ENCODE measurements at regions not wholly inside any gene's neighbourhood (a gene's known extent, or its start where the extent isn't known, plus 50 kb on each side); places are given as distances from the start of the nearest gene placed in this dataset.

DNA sequence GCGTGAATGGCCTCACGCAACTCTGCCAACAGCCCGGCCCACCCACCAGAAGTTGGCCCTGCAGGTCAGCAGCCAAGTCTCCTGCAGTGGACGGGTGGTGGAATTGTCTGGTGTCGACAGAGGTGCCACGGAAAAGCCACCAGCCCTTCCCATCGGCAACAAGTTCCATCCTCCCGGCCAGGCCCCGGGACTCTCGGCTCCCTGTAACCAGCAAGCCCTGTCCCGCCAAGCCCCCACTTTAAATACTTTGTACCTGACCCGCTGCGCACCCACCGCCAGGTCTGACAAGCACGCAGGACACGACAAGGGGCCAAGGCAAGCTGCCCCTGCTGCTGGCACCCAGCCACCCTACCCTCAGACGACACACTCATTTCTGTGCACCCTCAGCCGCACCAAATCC lies 100.8 kb downstream of the RBFOX3 start:
- CTCF ChIA-PET: no interaction called here
- H3K27me3 Mint-ChIP-seq (ENCODE audit: low read depth): no peaks in the 10 kb centered on the region; the same call in 1 of the 2 replicates
- POLR2A ChIA-PET: no interaction called here
- H3K4me1 Mint-ChIP-seq: no peaks in the 10 kb centered on the region
- no peak overlapping the region for H3K27ac Mint-ChIP-seq
- TF ChIP-seq, protein P1, sequence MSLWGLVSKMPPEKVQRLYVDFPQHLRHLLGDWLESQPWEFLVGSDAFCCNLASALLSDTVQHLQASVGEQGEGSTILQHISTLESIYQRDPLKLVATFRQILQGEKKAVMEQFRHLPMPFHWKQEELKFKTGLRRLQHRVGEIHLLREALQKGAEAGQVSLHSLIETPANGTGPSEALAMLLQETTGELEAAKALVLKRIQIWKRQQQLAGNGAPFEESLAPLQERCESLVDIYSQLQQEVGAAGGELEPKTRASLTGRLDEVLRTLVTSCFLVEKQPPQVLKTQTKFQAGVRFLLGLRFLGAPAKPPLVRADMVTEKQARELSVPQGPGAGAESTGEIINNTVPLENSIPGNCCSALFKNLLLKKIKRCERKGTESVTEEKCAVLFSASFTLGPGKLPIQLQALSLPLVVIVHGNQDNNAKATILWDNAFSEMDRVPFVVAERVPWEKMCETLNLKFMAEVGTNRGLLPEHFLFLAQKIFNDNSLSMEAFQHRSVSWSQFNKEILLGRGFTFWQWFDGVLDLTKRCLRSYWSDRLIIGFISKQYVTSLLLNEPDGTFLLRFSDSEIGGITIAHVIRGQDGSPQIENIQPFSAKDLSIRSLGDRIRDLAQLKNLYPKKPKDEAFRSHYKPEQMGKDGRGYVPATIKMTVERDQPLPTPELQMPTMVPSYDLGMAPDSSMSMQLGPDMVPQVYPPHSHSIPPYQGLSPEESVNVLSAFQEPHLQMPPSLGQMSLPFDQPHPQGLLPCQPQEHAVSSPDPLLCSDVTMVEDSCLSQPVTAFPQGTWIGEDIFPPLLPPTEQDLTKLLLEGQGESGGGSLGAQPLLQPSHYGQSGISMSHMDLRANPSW (CRISPR knock-in tag; conservative IDR thresholded peaks at IDR 0.05; ENCODE audit: low read depth): no peak
- TF ChIP-seq, protein P2, sequence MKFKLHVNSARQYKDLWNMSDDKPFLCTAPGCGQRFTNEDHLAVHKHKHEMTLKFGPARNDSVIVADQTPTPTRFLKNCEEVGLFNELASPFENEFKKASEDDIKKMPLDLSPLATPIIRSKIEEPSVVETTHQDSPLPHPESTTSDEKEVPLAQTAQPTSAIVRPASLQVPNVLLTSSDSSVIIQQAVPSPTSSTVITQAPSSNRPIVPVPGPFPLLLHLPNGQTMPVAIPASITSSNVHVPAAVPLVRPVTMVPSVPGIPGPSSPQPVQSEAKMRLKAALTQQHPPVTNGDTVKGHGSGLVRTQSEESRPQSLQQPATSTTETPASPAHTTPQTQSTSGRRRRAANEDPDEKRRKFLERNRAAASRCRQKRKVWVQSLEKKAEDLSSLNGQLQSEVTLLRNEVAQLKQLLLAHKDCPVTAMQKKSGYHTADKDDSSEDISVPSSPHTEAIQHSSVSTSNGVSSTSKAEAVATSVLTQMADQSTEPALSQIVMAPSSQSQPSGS (CRISPR knock-in tag; IDR thresholded peaks at IDR 0.05; ENCODE audit: borderline replicate concordance, low read depth): no peak
- TF ChIP-seq CREB1 (CRISPR knock-in tag; IDR thresholded peaks at IDR 0.05): no peak
- TF ChIP-seq, protein P3, sequence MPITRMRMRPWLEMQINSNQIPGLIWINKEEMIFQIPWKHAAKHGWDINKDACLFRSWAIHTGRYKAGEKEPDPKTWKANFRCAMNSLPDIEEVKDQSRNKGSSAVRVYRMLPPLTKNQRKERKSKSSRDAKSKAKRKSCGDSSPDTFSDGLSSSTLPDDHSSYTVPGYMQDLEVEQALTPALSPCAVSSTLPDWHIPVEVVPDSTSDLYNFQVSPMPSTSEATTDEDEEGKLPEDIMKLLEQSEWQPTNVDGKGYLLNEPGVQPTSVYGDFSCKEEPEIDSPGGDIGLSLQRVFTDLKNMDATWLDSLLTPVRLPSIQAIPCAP (CRISPR knock-in tag; IDR thresholded peaks at IDR 0.05): no peak
- TF ChIP-seq, protein P4, sequence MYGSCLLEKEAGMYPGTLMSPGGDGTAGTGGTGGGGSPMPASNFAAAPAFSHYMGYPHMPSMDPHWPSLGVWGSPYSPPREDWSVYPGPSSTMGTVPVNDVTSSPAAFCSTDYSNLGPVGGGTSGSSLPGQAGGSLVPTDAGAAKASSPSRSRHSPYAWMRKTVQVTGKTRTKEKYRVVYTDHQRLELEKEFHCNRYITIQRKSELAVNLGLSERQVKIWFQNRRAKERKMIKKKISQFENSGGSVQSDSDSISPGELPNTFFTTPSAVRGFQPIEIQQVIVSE (CRISPR knock-in tag; IDR thresholded peaks at IDR 0.05; ENCODE audit: borderline replicate concordance): no peak
- no peak for TF ChIP-seq RELA (CRISPR knock-in tag; IDR thresholded peaks at IDR 0.05; ENCODE audit: borderline replicate concordance)
- no peak for TF ChIP-seq JUN (CRISPR knock-in tag; IDR thresholded peaks at IDR 0.05)
- no peak for TF ChIP-seq NR2C2 (CRISPR knock-in tag; IDR thresholded peaks at IDR 0.05)
- TF ChIP-seq ZNF138 (CRISPR knock-in tag; conservative IDR thresholded peaks at IDR 0.05): no peak
- no peak for TF ChIP-seq NR3C1 (CRISPR knock-in tag; conservative IDR thresholded peaks at IDR 0.05; ENCODE audit: low read depth)
- TF ChIP-seq JAZF1 (CRISPR knock-in tag; IDR thresholded peaks at IDR 0.05): no peak
- no peaks in the 10 kb centered on the region for H3K36me3 Mint-ChIP-seq
- H3K4me3 Mint-ChIP-seq: no peak overlapping the region
- peaks cover 6% of the 10 kb centered on the region for H3K9me3 Mint-ChIP-seq
- ATAC-seq (no peak), DNase-seq (ENCODE audit: low spot score) (no peak)

DNA sequence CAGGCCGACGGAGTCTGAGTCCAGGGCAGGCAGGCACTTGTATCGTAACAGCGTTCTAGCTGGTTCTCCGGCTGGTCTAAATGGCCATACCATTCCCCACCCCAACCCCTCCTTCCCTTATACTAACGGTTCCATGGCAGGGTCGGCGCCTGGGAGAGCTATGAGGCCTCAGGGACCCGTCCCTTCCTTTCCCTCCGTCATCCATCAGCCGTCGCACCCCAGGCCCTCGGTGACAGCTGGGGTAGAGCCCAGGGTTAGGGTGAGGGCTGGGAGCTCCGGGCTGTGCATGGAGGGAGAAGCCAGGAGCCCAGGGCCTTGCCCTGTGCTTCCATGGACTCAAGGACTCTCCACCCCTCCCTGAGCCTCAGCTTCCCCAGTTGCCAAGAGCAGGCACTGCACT lies 101.4 kb downstream of the RBFOX3 start:
- Mint-ChIP-seq H3K36me3 (no peaks in the 10 kb centered on the region), H3K27me3 (ENCODE audit: low read depth) (no peaks in the 10 kb centered on the region; the same call in 1 of the 2 replicates), H3K4me3 (no peak overlapping the region), H3K4me1 (no peaks in the 10 kb centered on the region), H3K9me3 (peaks cover 6% of the 10 kb centered on the region), H3K27ac (no peak overlapping the region)
- CTCF ChIA-PET: no interaction called here
- POLR2A ChIA-PET: no interaction called here
- TF ChIP-seq NFATC4 (CRISPR knock-in tag; IDR thresholded peaks at IDR 0.05) (no peak), ZNF232 (CRISPR knock-in tag; IDR thresholded peaks at IDR 0.05) (no peak), PRRX2 (CRISPR knock-in tag; IDR thresholded peaks at IDR 0.05) (no peak), SOX15 (CRISPR knock-in tag; IDR thresholded peaks at IDR 0.05) (no peak), MXD4 (CRISPR knock-in tag; IDR thresholded peaks at IDR 0.05; ENCODE audit: borderline replicate concordance) (no peak)
- TF ChIP-seq, protein P5, sequence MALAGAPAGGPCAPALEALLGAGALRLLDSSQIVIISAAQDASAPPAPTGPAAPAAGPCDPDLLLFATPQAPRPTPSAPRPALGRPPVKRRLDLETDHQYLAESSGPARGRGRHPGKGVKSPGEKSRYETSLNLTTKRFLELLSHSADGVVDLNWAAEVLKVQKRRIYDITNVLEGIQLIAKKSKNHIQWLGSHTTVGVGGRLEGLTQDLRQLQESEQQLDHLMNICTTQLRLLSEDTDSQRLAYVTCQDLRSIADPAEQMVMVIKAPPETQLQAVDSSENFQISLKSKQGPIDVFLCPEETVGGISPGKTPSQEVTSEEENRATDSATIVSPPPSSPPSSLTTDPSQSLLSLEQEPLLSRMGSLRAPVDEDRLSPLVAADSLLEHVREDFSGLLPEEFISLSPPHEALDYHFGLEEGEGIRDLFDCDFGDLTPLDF (CRISPR knock-in tag; IDR thresholded peaks at IDR 0.05): no peak
- DNase-seq (ENCODE audit: low spot score) (no peak), ATAC-seq (no peak)

DNA sequence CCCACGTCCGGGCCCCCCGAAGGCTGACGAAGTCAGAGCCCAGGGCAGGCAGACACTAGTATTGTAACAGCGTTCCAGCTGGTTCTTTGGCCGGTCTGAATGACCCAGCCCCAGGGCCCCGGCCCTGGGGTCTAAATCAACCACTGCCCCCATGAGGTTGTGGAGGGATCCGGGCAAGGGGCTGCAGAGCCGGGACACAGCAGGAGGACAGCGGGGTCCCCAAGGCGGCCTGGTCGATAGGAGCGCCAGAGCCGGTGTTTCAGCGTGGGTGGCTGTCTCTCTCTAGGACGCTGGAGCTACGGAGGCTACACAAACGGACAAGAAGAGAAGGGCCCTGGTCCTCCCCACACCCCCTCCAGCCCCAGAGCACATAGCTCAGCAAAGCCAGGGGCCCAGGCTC lies 101.8 kb downstream of the RBFOX3 start:
- Mint-ChIP-seq H3K27me3 (ENCODE audit: low read depth) (no peaks in the 10 kb centered on the region; the same call in 1 of the 2 replicates), H3K4me1 (no peaks in the 10 kb centered on the region), H3K9me3 (peaks cover 6% of the 10 kb centered on the region), H3K27ac (no peak overlapping the region), H3K4me3 (no peak overlapping the region), H3K36me3 (no peaks in the 10 kb centered on the region)
- ChIA-PET POLR2A (no interaction called here), CTCF (interaction anchor here (0.6 kb wide), 1 partner anchor 41 kb away, joined by 3 read pairs; no protein-coding TSS in a partner anchor)
- DNase-seq (ENCODE audit: low spot score) (no peak), ATAC-seq (no peak)
- TF ChIP-seq SOX15 (CRISPR knock-in tag; IDR thresholded peaks at IDR 0.05): no peak
- TF ChIP-seq ELF4 (CRISPR knock-in tag; IDR thresholded peaks at IDR 0.05; ENCODE audit: low read depth): no peak
- TF ChIP-seq, protein P6, sequence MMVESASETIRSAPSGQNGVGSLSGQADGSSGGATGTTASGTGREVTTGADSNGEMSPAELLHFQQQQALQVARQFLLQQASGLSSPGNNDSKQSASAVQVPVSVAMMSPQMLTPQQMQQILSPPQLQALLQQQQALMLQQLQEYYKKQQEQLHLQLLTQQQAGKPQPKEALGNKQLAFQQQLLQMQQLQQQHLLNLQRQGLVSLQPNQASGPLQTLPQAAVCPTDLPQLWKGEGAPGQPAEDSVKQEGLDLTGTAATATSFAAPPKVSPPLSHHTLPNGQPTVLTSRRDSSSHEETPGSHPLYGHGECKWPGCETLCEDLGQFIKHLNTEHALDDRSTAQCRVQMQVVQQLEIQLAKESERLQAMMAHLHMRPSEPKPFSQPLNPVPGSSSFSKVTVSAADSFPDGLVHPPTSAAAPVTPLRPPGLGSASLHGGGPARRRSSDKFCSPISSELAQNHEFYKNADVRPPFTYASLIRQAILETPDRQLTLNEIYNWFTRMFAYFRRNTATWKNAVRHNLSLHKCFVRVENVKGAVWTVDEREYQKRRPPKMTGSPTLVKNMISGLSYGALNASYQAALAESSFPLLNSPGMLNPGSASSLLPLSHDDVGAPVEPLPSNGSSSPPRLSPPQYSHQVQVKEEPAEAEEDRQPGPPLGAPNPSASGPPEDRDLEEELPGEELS (CRISPR knock-in tag; IDR thresholded peaks at IDR 0.05): no peak
- no peak for TF ChIP-seq ESRRA (CRISPR knock-in tag; IDR thresholded peaks at IDR 0.05; ENCODE audit: borderline replicate concordance)
- TF ChIP-seq, protein P7, sequence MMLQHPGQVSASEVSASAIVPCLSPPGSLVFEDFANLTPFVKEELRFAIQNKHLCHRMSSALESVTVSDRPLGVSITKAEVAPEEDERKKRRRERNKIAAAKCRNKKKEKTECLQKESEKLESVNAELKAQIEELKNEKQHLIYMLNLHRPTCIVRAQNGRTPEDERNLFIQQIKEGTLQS (CRISPR knock-in tag; conservative IDR thresholded peaks at IDR 0.05): no peak
- no peak for TF ChIP-seq NR1H2 (CRISPR knock-in tag; IDR thresholded peaks at IDR 0.05)
- TF ChIP-seq, protein P4 (CRISPR knock-in tag; IDR thresholded peaks at IDR 0.05; ENCODE audit: borderline replicate concordance): no peak
- TF ChIP-seq OVOL2 (CRISPR knock-in tag; IDR thresholded peaks at IDR 0.05; ENCODE audit: borderline replicate concordance): no peak
- no peak for TF ChIP-seq ZNF423 (CRISPR knock-in tag; IDR thresholded peaks at IDR 0.05)
- no peak for TF ChIP-seq EMX1 (CRISPR knock-in tag; IDR thresholded peaks at IDR 0.05)

Data from WTC11 (cell line).